ENCODE measurements at regions not wholly inside any gene's neighbourhood (a gene's known extent, or its start where the extent isn't known, plus 50 kb on each side); places are given as distances from the start of the nearest gene placed in this dataset.

GRCh38 chr1:79599257-79599656 lies 592.7 kb upstream of the ADGRL4 start:
- no peak for DNase-seq

DNA sequence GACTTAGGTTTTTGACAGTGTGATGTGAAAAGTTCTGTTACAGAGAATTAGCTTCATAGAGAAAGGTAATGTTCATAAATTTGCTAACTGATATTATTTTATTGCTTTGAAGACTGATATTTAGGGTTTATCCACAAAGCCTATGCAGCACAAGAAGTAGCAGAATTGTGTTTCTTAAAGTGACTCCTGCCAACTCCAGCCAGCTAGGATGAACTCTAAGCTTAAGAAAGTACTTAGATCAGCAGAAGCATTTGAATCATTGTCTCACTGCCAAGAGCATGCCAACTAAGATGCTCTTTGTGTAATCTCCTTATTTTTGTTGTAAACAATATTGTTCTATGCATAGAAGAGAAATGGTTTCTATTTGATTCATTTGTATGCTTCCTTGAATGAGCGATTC lies 589.4 kb upstream of the ADGRL4 start:
- no peak for DNase-seq

GRCh38 chr1:79594121-79594698 lies 587.7 kb upstream of the ADGRL4 start:
- no peak for DNase-seq

- DNase-seq, result no peak
Measured at GRCh38 chr1:79592707-79593106, 586.2 kb upstream of the ADGRL4 start.

DNA sequence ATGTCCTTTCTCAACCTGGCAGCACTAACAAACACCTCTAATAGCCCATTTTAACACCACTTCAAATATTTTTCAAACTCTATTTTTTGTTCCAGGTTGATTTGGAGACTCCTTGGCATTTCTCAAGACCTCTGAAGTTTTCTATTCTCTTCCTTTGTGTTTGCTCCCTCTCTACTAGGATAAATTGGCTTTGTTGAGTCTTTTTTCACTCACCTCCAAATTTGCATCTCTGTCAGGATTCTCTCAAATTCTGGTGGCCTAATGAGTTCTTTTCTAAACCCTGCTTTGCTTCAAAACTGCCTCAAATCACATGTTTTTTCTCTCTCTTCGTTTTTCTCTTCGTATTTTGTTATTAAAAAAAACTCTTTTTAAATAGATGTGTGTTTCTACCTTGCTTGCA lies 582.2 kb upstream of the ADGRL4 start:
- no peak for DNase-seq

- no peak for DNase-seq
Measured at GRCh38 chr1:79587229-79587628, 580.7 kb upstream of the ADGRL4 start.

DNA sequence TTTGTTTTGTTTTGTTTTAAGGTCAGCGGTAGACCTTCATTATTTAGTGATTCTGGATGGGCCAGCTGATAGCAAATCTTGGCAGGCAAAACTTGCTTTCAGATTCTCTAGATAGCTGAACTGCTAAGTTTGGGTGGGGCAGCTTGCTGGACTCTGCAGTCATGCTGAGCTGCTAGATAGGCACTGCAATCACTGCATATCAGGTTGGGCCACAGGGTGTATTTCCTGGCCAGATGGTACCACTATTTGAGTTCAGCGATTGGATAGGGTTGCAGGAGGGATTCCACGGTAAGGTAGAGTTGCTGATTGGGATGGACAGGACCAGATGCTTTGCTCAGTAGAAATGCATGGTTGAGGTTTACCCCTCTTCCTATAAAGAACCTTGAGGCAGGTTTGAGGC lies 579.3 kb upstream of the ADGRL4 start:
- DNase-seq, result no peak

DNA sequence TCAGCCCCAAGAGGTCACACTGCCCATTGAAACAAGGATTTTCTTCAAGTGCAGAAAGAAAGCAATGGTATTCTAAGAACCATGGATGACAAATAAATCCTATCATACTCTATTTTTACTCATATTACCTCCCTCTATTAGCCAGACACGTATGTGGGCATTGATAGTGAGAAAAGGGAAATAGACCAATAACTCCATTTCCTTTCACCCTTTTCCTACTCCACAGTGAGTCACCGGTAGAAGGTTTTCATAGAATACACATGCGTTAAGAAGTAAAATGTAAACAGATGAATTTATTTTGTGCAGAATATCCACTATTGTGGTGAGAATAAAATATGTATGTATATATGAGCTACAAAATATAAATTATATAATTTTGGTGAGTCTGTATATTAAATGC lies 568.9 kb upstream of the ADGRL4 start:
- no peak for DNase-seq

DNA sequence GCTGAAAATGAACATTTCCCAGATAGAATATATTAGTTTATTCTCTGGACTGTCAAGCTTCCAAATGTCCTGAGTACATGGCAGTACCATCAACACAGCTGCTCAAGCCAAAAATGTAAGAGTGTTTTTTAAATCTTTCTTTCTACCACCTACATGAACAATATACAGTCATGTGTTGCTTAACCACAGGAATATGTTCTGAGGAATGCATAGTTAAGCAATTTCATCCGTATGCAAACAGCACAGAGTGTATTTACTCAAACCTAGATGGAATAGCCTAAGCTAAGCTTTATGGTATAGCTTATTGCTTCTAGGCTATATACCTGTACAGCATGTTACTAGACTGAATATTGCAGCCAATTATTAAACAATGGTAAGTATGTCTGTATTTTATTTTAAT lies 561.9 kb upstream of the ADGRL4 start:
- DNase-seq, result no peak

- no peak for DNase-seq
Measured at GRCh38 chr1:79561521-79561978, 555.0 kb upstream of the ADGRL4 start.

DNA sequence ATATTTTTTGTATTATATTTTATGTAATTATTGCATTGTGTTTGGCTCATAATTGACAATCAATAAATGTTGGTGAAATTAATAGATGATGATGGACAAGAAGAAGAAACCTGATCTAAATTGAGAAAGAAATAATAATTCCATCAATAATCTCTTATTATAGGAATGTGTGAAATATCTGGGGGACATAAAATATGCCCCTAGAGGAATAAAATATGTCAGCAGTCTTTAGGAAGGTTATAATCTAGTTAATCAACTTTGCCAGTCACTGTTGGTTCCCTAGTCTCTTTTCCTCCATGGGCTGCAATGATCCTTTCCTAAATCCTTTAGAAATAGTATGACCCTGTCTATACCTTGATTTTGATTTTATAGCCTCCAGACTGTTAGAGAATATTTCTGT lies 549.7 kb upstream of the ADGRL4 start:
- DNase-seq, result no peak

- DNase-seq, result no peak
Measured at GRCh38 chr1:79554688-79555087, 548.2 kb upstream of the ADGRL4 start.

DNA sequence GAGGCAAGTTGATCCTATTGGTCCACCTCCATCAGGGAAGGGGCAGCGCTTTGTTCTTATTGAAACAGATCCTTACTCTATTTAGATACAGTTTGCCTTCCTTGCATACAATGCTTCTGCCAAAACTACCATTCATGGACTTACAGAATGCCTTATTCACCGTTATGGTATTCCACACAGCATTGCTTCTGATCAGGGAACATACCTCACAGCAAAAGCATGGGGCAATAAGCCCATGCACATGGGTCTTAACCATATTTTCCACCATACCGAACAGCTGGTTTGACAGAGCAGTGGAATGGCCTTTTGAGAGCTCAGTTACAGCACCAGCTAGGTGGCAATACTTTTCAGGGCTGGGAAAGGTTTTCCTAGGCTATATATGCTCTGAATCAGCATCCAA lies 544.8 kb upstream of the ADGRL4 start:
- no peak for DNase-seq

GRCh38 chr1:79550402-79550801 lies 543.9 kb upstream of the ADGRL4 start:
- DNase-seq, result no peak

DNA sequence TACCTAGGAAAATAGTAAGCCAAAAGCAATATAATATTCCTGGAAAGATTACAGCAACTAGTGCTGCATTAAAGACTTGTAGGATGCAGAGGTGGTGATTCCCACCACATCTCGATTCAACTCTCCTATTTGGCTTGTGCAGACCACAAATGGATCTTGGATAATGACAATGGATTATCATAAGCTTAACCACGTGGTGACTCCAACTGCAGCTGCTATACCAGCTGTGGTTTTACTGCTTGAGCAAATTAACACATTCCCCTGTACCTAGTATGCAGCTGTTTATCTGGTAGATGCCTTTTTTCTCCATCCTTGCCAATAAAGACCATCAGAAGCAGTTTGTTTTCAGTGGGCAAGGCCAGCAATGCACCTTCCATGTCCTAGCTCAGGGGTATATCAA lies 542.7 kb upstream of the ADGRL4 start:
- DNase-seq, result no peak

DNA sequence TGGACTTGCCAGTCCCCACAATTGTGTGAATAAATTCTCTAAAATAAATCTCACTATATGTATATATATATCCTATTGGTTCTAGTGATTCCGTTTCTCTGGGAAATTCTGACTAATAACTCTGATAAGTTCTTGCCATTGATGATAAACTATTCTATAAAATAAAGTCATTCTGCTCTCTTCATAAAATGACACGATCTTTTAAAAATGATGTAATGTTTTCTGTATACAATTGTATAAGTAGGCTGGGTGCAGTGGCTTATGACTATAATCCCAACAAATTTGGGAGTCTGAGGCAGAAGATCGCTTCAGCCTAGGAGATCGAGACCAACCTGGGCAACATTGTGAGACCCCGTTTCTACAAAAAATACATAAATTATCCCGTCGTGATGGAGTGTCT lies 541.0 kb upstream of the ADGRL4 start:
- no peak for DNase-seq

DNA sequence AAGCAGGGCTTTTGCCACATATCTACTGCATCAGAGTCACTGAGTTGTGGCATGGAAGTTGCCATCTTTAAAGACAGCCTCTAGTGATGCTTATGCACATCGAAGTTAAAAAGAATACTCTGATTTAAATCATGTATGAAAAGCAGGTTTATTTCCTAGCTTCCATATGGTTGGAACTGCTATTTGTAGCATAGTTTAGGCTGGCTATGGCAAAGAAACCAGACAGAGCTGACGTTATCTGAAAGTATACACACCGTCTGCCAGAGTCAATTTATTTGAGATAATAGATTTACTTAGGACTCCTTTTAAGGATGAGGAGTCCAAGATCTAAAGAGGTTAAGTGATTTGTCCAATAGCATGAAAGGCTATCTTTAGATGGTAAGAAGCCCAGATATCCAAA lies 536.9 kb upstream of the ADGRL4 start:
- DNase-seq, result no peak

- DNase-seq, result no peak
Measured at GRCh38 chr1:79539001-79539400, 532.5 kb upstream of the ADGRL4 start.

- no peak for DNase-seq
Measured at GRCh38 chr1:79532555-79532954, 526.0 kb upstream of the ADGRL4 start.

DNA sequence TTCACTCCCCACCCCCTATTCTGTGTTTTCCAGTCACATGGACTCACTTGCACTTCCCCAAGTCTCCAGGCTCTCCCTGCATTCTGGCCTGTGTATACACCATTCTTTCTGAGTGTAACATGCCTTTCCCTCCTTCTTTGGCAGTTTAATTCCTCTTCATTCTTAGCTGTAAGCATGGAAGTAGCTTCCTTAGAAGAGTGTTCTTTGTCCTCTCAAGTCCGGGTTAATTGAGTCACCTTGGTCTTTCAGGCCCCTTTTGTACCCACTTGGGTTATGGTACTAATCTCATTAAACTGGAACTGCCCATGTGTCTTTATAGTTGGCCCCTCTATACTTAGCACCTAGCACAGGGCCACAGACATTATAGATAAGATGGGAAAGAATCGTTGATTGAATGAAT lies 525.3 kb upstream of the ADGRL4 start:
- no peak for DNase-seq

DNA sequence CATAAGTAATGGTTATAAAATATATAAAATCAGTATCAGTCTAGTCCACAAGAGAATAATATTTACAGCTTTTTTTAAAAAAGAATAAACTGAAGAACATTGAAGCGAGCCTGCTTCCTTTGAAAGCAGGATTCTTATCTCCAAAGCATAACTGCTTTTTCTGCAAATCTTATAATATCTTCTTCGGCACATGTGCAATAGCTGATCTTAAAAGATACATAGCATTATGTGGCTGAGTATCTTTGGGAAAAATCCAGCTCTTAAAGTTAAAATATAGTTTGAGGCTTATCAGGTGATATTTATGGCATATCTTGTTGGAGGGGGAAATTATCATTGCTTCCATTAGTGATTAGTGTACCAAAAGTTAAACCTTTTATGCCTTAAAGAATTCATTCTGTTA lies 523.9 kb upstream of the ADGRL4 start:
- DNase-seq, result no peak

GRCh38 chr1:79530055-79530454 lies 523.5 kb upstream of the ADGRL4 start:
- no peak for DNase-seq

GRCh38 chr1:79524126-79524525 lies 517.6 kb upstream of the ADGRL4 start:
- DNase-seq, result no peak

DNA sequence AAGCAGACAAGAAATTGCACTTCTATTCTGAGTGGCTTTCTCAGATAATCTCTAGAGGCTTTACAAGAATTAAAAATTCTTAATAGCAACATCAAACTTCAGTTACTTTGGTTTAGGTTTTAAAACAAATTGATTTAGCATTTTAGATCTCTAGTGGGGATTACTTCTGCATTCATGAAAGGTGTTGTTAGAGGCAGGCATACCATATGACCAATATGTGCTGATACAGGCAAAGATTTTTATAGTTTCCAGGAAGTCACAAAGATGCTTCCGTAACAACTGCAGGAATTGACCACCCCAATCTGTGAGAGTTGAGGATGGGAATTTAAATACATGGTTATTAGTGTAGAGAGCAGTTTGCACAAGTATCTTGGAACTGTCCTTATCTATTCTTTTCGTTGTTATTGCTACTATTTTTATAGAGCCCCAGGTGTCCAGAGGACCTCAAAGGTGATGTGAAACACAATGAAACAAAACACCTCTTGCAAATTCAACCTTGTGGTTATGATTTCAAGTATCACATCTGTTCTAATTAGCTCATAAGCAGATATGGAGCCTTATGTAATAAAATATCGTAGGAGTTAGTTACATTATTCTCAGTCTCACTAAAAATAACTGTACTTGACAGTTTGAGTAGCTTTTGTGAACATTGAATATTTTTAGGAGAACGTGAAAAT lies 512.7 kb upstream of the ADGRL4 start:
- no peak for DNase-seq

Data from bone marrow (tissue), 2 donors.